ENCODE measurements at regions not wholly inside any gene's neighbourhood (a gene's known extent, or its start where the extent isn't known, plus 50 kb on each side); places are given as distances from the start of the nearest gene placed in this dataset.
"Not testable (repeated sequence)": the region's sequence is repeated elsewhere in the genome, so short reads cannot be mapped to it uniquely, and the experiment has no call there.

DNA sequence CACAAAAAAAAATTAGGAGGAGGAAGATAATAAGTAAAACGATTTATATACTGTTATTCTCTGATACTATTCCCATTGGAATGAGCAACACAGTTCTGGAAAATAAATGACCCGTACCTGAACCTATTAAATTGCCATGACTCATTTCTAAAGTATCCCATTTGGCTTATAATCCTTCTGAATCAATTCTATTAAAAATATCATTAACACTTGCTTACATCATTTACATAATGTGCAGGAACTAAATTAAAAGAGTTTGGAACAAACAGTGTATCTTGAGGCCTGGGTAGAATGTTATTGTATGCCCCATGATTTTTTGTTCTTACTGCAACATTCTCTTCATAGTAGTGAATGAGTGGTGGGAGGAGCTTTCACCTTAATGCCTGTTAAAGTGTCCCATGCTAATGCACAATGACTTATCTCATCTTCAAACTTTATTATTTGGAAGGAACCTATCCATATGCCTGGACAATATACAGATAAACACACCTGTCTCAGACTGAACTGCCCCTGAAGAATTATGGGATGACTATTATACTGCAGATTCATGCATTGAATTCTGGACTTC is 549.9 kb upstream of the ACVR2A start:
- no peak for DNase-seq (ENCODE audit: low spot score)

DNA sequence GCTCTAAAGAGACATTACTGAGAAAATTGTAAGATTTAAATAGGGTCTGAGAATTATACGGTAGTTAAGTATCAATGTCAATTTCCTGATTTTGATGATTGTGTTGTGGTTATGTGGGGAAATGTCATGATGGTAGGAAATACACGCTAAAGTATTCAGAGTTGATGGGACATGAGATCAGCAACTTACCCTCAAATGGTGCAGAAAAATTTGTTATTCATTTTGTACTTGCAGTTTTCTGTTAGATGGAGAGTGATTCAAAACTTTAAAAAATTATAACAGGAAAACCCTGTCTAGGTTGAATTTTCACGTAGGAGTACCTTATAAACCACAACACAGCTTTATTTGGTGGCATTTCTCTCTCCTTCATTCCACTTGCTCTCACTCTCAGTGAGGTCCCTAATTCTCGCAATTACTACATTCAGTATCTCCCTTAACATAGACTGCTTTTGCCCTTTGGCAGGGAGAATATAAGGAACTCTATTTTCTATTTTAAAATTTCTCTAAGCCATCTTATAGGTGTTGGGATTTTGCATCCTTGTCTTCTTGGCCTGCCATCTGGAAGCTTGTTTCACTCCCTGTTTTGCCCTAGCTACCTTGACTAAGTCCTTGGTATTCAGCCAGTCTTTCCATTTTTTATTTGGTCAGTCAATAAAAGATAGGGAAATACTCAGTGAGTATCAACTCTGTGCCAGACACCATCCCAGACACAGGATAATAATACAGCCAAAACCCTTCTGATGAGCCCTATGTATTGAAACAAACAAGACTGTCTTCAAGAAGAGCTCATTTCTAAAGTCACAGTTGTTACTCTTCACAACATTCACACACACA is 550.6 kb upstream of the ACVR2A start:
- DNase-seq (ENCODE audit: low spot score) = no peak

GRCh38 chr2:147288131-147288530 is 556.7 kb upstream of the ACVR2A start:
- no peak for DNase-seq (ENCODE audit: low spot score)

DNA sequence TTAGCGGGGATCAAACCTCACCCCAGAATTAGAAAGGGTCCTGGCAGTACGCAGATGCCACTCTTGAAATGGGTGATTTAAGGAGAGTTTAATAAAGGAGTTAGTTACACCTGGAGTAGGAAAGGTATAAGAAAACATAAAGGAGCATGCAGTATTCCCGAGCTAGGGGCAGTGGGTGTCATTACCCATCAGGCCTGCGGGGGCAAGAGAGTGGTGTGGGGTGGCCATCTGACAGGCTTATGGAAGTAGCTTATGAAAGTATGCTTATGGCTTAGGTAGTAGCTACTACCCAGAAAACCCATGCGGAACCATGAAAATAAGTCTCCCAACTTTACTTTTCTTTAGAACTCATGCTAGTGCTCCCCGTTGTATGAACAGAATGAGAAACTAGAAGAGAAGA is 568.9 kb upstream of the ACVR2A start:
- no peak for DNase-seq (ENCODE audit: low spot score)

DNA sequence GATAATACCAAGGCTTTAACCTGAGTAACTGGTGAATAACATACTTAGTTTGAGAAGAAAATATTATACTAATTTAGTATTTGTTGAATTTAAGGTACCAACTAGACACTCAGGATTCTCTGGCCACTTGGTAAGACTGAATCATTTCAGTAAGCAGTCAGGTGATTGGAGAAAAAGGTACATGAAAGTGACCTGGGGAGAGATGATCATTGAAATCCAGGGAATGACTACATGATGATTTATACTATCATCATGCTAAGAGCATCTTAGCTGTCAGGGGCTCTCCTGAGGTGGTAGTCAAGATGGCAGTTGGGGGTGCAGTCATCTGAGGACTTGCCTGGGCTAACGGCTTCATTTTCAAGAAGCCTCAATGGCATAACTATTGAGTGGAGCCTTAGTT is 571.2 kb upstream of the ACVR2A start:
- DNase-seq (ENCODE audit: low spot score) = no peak

GRCh38 chr2:147273106-147273505 is 571.7 kb upstream of the ACVR2A start:
- DNase-seq (ENCODE audit: low spot score) = no peak

GRCh38 chr2:147269581-147269980 is 575.2 kb upstream of the ACVR2A start:
- DNase-seq (ENCODE audit: low spot score) = not testable (repeated sequence)

GRCh38 chr2:147260241-147260640 is 584.6 kb upstream of the ACVR2A start:
- no peak for DNase-seq (ENCODE audit: low spot score)

DNA sequence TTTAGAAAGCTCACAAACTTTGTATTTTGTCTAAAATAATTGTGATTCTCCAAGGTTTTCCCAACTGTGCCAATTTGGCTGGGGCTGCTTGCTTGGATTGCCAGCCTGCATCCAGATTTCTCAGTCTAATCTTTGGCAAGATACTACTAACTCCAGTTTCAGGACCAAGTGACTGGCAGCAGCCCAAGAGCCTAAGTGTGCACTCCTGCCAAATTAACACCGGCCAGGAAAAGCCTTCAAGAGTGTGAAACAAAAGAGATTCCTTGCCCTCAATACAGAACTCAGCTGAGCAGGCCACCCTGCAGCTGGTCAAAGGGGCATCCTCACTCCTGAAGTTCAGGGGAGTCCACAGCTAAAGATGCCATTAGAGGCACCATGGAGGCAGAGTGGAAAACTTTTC is 589.0 kb upstream of the ACVR2A start:
- no peak for DNase-seq (ENCODE audit: low spot score)

- DNase-seq (ENCODE audit: low spot score) = no peak
Observed at GRCh38 chr2:147250652-147251356, 594.0 kb upstream of the ACVR2A start.

GRCh38 chr2:147247749-147248148 is 597.1 kb upstream of the ACVR2A start:
- no peak for DNase-seq (ENCODE audit: low spot score)

DNA sequence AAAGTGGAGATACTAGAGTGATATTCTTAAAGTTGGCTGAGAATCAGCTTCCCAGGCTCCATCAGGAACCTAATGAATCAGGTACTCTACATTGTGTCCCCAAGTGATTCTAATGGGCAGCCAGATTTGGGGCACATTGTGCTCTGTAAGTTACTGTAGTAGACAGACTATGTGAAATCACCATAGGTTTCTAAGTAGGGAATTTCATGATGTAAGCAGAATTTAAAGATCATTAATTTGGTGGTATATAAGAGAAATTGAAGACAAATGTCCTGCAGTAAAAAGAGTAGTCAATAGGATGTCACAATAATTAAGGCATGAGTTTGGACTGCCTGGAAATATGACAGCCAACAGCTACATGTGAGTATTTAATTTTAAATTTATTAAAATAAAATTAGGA is 602.4 kb upstream of the ACVR2A start:
- no peak for DNase-seq (ENCODE audit: low spot score)

DNA sequence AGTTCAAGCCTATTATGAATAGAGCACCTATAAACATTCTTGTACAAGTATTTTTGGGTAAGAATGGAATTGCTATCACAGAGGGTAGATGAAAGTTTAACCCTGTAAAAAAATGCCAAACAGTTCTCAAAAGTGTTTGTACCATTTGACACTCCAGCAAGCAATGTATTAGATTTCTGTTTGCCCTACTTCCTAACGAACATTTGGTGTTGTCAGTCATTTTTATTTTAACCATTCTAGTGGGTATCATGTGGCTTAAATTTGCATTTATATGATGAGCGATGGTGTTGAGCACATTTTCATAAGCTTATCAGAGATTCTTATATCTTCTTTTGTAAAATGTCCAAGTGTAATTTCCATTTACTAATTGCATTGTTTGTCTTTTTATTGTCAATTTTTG is 608.2 kb upstream of the ACVR2A start:
- no peak for DNase-seq (ENCODE audit: low spot score)

DNA sequence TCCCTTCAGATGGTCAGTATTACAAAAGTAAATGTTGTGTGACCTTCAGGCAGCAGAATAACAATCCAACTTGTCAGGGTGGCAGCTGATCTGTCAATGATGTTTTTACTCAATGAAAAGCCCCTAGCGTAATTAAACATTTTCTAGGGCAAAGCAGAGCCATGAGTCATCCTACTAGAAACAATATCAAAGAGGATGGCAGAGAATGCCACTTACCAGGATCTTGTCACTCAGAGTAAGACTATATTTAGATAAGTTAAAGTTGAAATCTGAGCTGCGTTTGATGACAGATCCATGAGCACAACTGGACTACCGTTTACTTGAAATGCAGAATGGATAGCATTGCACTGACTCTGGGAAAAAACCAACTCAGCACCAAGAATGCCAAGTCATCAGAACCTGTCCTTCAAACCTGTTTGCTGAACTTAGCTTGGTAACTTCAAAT is 612.6 kb upstream of the ACVR2A start:
- no peak for DNase-seq (ENCODE audit: low spot score)

GRCh38 chr2:147231607-147232006 is 613.2 kb upstream of the ACVR2A start:
- no peak for DNase-seq (ENCODE audit: low spot score)

DNA sequence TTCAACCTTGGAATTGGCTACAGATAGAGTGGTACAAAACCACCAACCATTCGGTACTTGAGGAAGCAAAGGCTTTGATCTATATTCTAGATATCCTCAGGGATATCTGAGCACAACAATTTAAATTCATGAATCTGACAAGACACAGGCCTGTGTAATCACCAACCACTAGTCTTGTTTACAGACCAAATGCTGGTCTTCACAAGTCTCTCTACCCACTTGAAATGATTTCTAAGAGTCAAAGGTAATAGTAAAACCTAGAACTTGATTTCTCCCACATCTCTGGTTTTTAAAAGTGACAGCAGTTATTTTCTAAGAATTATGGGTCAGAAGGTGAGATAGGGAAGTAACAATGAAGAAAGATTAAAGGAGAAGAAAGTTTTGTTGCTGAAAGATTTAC is 613.7 kb upstream of the ACVR2A start:
- DNase-seq (ENCODE audit: low spot score) = no peak

- no peak for DNase-seq (ENCODE audit: low spot score)
Observed at GRCh38 chr2:147227313-147227712, 617.5 kb upstream of the ACVR2A start.

- DNase-seq (ENCODE audit: low spot score) = no peak
Observed at GRCh38 chr2:147224070-147224469, 620.8 kb upstream of the ACVR2A start.

GRCh38 chr2:147223553-147224060 is 621.2 kb upstream of the ACVR2A start:
- no peak for DNase-seq (ENCODE audit: low spot score)

DNA sequence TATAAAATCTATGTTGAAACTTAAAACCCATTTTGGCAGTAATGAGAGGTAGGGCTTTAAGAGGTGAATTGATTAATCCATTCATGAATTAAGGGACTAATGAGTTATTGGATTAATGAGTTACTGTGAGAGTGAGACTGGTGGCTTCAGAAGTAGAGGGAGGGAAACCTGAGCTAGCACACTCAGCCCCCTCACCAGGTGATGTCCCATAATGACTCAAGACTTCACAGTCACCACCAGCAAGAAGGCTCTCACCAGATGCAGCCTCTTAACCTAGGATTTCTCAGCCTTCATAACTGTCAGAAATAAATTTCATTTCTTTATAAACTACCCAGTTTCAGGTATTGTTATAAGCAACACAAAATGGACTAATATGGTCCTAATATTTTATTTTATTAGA is 621.7 kb upstream of the ACVR2A start:
- no peak for DNase-seq (ENCODE audit: low spot score)

- no peak for DNase-seq (ENCODE audit: low spot score)
Observed at GRCh38 chr2:147222506-147222905, 622.3 kb upstream of the ACVR2A start.

- no peak for DNase-seq (ENCODE audit: low spot score)
Observed at GRCh38 chr2:147214914-147215313, 629.9 kb upstream of the ACVR2A start.

DNA sequence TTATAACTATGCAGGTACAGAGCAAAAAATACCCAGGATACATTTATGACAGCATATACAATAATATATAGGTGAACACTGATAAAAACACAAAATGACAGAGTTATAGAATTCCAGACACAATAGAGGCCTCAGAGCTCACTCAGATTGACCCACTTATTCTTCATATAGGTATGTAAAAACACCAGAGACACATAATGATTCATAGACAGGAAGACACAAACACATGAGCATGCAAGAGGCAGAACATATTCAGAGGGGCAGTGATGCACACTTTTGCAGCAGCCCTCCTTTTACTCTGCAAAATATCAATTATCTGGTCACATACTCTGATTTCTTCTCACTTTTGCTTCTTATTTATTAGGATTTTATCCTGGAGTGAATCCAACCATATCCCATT is 633.3 kb upstream of the ACVR2A start:
- DNase-seq (ENCODE audit: low spot score) = no peak

All from SK-N-DZ (cell line).